Vagina (tissue), 2 donors: ENCODE measurements at regions not wholly inside any gene's neighbourhood (a gene's known extent, or its start where the extent isn't known, plus 50 kb on each side); places are given as distances from the start of the nearest gene placed in this dataset.

ENCODE experiments used
- DNase-seq, 2 donors: peaks; one replicate each; pipeline ENCODE4 v3.0.0-alpha.2; 2017; ENCODE audit errors: extremely low spot score in 2 of 2
- H3K27ac ChIP-seq: fragments of 200-600 bp; sonication (generic); one replicate; pipeline ENCODE4 v1.5.1; 2019
- H3K27me3 ChIP-seq: fragments of 200-600 bp; sonication (generic); one replicate; pipeline ENCODE4 v1.5.1; 2019
- H3K36me3 ChIP-seq, 2 donors: fragments of 200-600 bp; sonication (generic); one replicate each; pipeline ENCODE4 v1.5.1; 2017 to 2019
- H3K4me1 ChIP-seq: fragments of 200-600 bp; sonication (generic); one replicate; pipeline ENCODE4 v1.5.1; 2019
- H3K4me3 ChIP-seq, 2 donors: fragments of 200-600 bp; sonication (generic); 1 replicate in 1 of 2; 2 replicates in 1 of 2; pipeline ENCODE4 v1.5.1; 2016 to 2019
- H3K9me3 ChIP-seq: fragments of 200-600 bp; sonication (generic); one replicate; pipeline ENCODE4 v1.5.1; 2019
- POLR2A ChIP-seq, 2 donors: fragments of 450-650 bp; IDR thresholded peaks; one replicate each; pipeline ENCODE4 v1.6.1; 2017; ENCODE audit warnings: antibody characterized with exemption in 2 of 2, mild to moderate bottlenecking in 2 of 2, moderate library complexity in 2 of 2
- POLR2AphosphoS5 ChIP-seq, 2 donors: sonication (generic); formaldehyde crosslinking; IDR thresholded peaks; one replicate each; pipeline ENCODE4 v1.9.0; 2017; ENCODE audit warnings: antibody characterized with exemption in 2 of 2, mild to moderate bottlenecking in 2 of 2, low read depth in 1 of 2; ENCODE audit not compliant: insufficient read depth in 1 of 2
- intact Hi-C: fragments of 100-400 bp; cut with DNase I; formaldehyde crosslinking; loops from one replicate; pipeline ENCODE4 v1.15.1; 2023
- TF ChIP-seq, protein P1 (sequence below), 3 experiments: fragments of 450-650 bp in 2 of 3; fragments of 200-600 bp in 1 of 3; sonication (generic) in 1 of 3; IDR thresholded peaks; one replicate each; pipeline ENCODE4 v1.5.1; 2017 to 2019; ENCODE audit warnings: antibody characterized with exemption in 3 of 3, mild to moderate bottlenecking in 2 of 3, moderate library complexity in 2 of 3

DNA sequence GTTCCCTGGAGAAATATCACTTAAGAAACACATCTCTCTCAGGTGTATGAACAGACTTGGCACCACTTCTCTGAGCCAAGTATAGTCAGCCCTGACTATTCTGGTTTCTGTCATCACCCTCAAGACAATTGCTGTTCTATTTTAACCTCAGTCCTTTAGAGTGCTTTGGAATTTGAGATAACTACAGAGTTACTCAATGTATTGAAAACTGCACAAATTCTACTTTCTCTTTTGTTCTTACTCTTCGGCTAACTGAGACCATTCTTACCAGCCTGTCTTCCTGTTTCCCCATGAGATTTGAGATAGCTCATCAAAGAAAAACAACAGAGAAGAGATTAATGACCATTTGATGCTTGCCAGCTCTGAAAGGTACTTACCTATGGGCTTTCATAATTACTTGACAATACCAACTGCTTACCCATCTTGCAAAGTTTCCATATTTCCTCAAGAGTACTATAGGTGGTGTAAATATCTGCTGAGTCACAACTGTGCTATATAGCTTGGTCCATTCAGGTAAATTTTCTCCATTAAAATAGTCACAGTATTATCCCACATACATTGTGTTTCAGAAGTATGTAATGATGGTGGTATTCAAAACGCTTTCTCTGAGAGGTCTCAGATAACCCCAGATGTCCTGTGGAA, 467.5 kb upstream of the CHST9 start:
- intact Hi-C loops, result no loop called here
- Histone ChIP-seq H3K36me3 (no peaks in the 10 kb centered on the region), H3K4me1 (no peaks in the 10 kb centered on the region), H3K27ac (no peak overlapping the region), H3K4me3 (no peak overlapping the region), H3K27me3 (no peaks in the 10 kb centered on the region), H3K9me3 (no peaks in the 10 kb centered on the region)
- DNase-seq, result no peak
- TF ChIP-seq POLR2A (IDR thresholded peaks at IDR 0.05) (no peak), POLR2AphosphoS5 (IDR thresholded peaks at IDR 0.05; ENCODE audit: insufficient read depth in 1 of 2, low read depth in 1 of 2) (no peak)
- TF ChIP-seq, protein P1, sequence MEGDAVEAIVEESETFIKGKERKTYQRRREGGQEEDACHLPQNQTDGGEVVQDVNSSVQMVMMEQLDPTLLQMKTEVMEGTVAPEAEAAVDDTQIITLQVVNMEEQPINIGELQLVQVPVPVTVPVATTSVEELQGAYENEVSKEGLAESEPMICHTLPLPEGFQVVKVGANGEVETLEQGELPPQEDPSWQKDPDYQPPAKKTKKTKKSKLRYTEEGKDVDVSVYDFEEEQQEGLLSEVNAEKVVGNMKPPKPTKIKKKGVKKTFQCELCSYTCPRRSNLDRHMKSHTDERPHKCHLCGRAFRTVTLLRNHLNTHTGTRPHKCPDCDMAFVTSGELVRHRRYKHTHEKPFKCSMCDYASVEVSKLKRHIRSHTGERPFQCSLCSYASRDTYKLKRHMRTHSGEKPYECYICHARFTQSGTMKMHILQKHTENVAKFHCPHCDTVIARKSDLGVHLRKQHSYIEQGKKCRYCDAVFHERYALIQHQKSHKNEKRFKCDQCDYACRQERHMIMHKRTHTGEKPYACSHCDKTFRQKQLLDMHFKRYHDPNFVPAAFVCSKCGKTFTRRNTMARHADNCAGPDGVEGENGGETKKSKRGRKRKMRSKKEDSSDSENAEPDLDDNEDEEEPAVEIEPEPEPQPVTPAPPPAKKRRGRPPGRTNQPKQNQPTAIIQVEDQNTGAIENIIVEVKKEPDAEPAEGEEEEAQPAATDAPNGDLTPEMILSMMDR (IDR thresholded peaks at IDR 0.05), result no peak

DNA sequence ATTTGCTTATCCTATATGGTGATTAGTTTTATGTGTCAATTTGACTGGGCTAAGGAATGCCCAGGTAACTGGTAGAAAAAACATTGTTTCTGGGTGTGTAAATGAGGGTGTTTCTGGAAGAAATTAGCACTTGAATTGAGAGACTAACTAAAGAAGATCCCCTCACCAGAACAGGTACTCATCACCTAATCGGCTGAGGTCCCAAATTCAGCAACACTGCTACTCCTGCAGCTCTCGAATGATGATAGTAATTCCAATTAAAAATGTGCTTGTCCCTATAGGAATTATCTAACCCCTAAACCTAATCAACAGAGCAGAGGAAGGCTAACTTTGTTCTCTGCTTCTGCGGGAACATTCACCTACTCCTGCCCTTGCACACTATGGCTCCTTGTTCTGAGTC, 464.5 kb upstream of the CHST9 start:
- no peaks in the 10 kb centered on the region for H3K9me3 ChIP-seq
- no peak for TF ChIP-seq POLR2AphosphoS5 (IDR thresholded peaks at IDR 0.05; ENCODE audit: insufficient read depth in 1 of 2, low read depth in 1 of 2)
- TF ChIP-seq POLR2A (IDR thresholded peaks at IDR 0.05), result no peak
- TF ChIP-seq, protein P1 (IDR thresholded peaks at IDR 0.05), result no peak
- no peak overlapping the region for H3K4me3 ChIP-seq
- no peak overlapping the region for H3K27ac ChIP-seq
- no peaks in the 10 kb centered on the region for H3K36me3 ChIP-seq
- intact Hi-C loops, result no loop called here
- no peak for DNase-seq
- H3K4me1 ChIP-seq, result no peaks in the 10 kb centered on the region
- no peaks in the 10 kb centered on the region for H3K27me3 ChIP-seq

DNA sequence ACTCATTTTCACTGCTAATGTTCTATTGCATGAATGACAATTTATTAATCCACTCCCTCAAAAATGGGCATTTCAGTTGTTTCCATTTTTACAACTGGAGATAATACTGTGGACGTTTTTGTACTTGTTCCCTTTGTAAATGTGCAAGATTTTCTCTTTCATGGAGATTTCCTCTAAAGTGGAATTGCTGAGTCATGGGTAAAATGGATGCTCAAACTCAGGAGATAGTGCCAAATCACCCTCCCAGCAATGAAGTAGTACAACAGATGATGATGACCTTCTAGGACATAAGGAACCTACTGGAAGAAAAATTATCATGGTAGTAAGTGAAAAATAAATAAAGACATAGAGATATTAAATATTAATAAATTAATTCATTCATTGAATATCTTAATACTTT, 460.8 kb upstream of the CHST9 start:
- no peak for DNase-seq

DNA sequence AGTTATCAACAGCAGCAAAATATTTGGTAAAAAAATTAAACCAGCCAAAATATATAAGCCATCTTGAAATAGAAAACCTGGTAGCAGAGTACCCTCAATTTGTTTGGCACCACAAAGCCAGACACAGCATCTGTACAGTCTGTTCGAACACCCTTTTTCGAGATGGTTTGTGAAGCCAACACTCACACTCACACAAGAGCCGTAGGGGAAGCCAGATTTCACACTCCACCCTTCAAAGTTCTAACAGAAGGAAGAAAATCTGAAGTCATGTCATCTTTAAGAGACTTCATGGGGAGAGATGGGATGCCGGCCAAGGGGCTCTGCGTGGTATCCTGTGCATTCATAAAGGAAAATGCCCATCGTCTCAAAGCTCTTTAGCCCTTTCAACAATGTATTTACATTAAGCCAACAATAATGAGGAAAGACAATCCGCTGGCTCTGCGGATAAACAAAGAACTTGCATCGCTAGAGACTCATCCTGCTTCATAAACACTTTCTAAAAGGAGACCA, 451.5 kb upstream of the CHST9 start:
- Histone ChIP-seq H3K4me1 (no peaks in the 10 kb centered on the region), H3K27ac (no peak overlapping the region), H3K36me3 (no peaks in the 10 kb centered on the region), H3K27me3 (no peaks in the 10 kb centered on the region), H3K9me3 (no peaks in the 10 kb centered on the region), H3K4me3 (no peak overlapping the region)
- intact Hi-C loops, result no loop called here
- no peak for DNase-seq
- no peak for TF ChIP-seq POLR2A (IDR thresholded peaks at IDR 0.05)
- TF ChIP-seq POLR2AphosphoS5 (IDR thresholded peaks at IDR 0.05; ENCODE audit: insufficient read depth in 1 of 2, low read depth in 1 of 2), result no peak
- TF ChIP-seq, protein P1 (IDR thresholded peaks at IDR 0.05), result no peak

More for the DNA sequence above, 460.8 kb upstream of the CHST9 start:
- no peaks in the 10 kb centered on the region for H3K36me3 ChIP-seq
- H3K27ac ChIP-seq, result no peak overlapping the region
- intact Hi-C loops, result no loop called here
- no peaks in the 10 kb centered on the region for H3K9me3 ChIP-seq
- TF ChIP-seq, protein P1 (IDR thresholded peaks at IDR 0.05), result no peak
- TF ChIP-seq POLR2A (IDR thresholded peaks at IDR 0.05) (no peak), POLR2AphosphoS5 (IDR thresholded peaks at IDR 0.05; ENCODE audit: insufficient read depth in 1 of 2, low read depth in 1 of 2) (no peak)
- H3K27me3 ChIP-seq, result no peaks in the 10 kb centered on the region
- no peaks in the 10 kb centered on the region for H3K4me1 ChIP-seq
- H3K4me3 ChIP-seq, result no peak overlapping the region

DNA sequence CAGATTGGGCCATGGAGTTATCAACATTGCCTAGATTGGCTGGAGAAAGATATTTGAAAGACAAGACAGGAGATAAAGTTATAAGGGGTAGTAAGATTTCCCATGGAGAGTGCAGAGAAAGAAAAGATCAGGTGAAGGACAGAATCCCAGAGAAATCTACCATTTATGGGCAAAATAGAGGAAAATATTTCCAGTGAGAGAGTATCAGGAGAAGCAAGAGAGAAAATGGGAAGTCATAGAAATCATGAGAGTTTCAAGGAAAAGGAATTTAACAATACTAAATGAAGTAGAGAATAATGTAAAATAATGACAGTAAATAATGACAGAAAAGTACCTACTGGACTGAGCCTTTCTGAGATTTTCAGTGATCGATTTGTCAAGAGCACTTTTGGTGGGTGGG, 447.6 kb upstream of the CHST9 start:
- intact Hi-C loops, result no loop called here

More for the DNA sequence above, 447.6 kb upstream of the CHST9 start:
- Histone ChIP-seq H3K4me1 (no peaks in the 10 kb centered on the region), H3K4me3 (no peak overlapping the region), H3K27me3 (no peaks in the 10 kb centered on the region), H3K36me3 (no peaks in the 10 kb centered on the region), H3K9me3 (no peaks in the 10 kb centered on the region), H3K27ac (no peak overlapping the region)
- DNase-seq, result no peak
- TF ChIP-seq POLR2AphosphoS5 (IDR thresholded peaks at IDR 0.05; ENCODE audit: insufficient read depth in 1 of 2, low read depth in 1 of 2) (no peak), POLR2A (IDR thresholded peaks at IDR 0.05) (no peak)
- TF ChIP-seq, protein P1 (IDR thresholded peaks at IDR 0.05), result no peak
